ENCODE measurements at regions not wholly inside any gene's neighbourhood (a gene's known extent, or its start where the extent isn't known, plus 50 kb on each side); places are given as distances from the start of the nearest gene placed in this dataset.
"Not testable (repeated sequence)": the region's sequence is repeated elsewhere in the genome, so short reads cannot be mapped to it uniquely, and the experiment has no call there.

DNA sequence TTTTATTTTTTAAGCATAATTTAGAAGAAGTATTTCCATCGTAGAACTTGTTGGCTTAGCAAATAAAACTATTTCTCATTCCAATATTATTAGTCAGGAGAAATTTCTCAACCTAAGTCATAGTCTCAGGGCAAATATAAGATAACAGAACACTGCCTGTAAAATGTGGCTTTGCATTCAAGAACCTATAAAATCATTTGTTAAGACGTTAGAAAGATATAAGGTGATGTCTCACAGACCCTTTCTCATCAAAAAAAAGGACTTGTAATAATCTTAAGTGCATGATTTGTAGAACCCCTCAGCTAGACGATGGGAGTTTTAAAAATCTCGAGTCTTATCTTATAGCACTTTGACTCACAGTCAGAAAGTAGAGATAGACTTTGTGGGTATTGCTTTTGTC lies 314.7 kb upstream of the CFAP20DC start:
- H3K4me1 Mint-ChIP-seq (ENCODE audit: low read depth in 2 of 2), result peaks cover 5 to 6% of the 10 kb centered on the region in 2 donors

DNA sequence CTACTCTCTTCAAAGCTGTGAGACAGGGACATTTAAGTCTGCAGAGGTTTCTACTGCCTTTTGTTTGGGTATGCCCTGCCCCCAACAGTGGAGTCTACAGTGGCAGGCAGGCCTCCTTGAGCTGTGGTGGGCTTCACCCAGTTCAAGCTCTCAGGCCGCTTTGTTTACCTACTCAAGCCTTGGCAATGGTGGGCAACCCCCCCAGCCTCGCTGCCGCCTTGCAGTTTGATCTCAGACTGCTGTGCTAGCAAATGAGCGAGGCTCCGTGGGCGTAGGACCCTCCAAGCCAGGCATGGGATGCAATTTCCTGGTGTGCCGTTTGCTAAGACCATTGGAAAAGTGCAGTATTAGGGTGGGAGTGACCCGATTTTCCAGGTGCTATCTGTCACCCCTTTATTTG lies 310.5 kb upstream of the CFAP20DC start:
- H3K4me1 Mint-ChIP-seq (ENCODE audit: low read depth in 2 of 2); ATAC-seq (replicated peaks); H3K27ac Mint-ChIP-seq; DNase-seq; H3K4me3 Mint-ChIP-seq; H3K9me3 Mint-ChIP-seq; H3K27me3 Mint-ChIP-seq; H3K36me3 Mint-ChIP-seq (ENCODE audit: insufficient read depth): not testable (repeated sequence)

More for the DNA sequence above, 314.7 kb upstream of the CFAP20DC start:
- ATAC-seq (replicated peaks) (no peak), DNase-seq (no peak)
- H3K27me3 Mint-ChIP-seq, result peaks cover 6 to 8% of the 10 kb centered on the region in 2 donors
- no peaks in the 10 kb centered on the region for H3K36me3 Mint-ChIP-seq (ENCODE audit: insufficient read depth)
- no peak overlapping the region for H3K27ac Mint-ChIP-seq
- H3K9me3 Mint-ChIP-seq, result no peaks in the 10 kb centered on the region
- H3K4me3 Mint-ChIP-seq, result no peak overlapping the region

- Mint-ChIP-seq H3K27me3 (no peaks in the 10 kb centered on the region), H3K9me3 (no peaks in the 10 kb centered on the region), H3K36me3 (ENCODE audit: insufficient read depth) (no peaks in the 10 kb centered on the region), H3K27ac (no peak overlapping the region), H3K4me3 (no peak overlapping the region), H3K4me1 (ENCODE audit: low read depth in 2 of 2) (peaks cover 0 to 8% of the 10 kb centered on the region in 2 donors)
- ATAC-seq (replicated peaks) (no peak), DNase-seq (no peak)
Observed at GRCh38 chr3:59341459-59341858, 291.6 kb upstream of the CFAP20DC start.

- Mint-ChIP-seq H3K36me3 (ENCODE audit: insufficient read depth) (no peaks in the 10 kb centered on the region), H3K27me3 (no peaks in the 10 kb centered on the region), H3K4me1 (ENCODE audit: low read depth in 2 of 2) (peaks cover 0 to 8% of the 10 kb centered on the region in 2 donors), H3K9me3 (no peaks in the 10 kb centered on the region), H3K4me3 (no peak overlapping the region), H3K27ac (peak overlapping the region in 1 of 2 donors; percentile 31)
- no peak for DNase-seq
- ATAC-seq (replicated peaks), result no peak
Observed at GRCh38 chr3:59339818-59340217, 290.0 kb upstream of the CFAP20DC start.

GRCh38 chr3:59338934-59339333 lies 289.1 kb upstream of the CFAP20DC start:
- H3K4me1 Mint-ChIP-seq (ENCODE audit: low read depth in 2 of 2), result peaks cover 0 to 8% of the 10 kb centered on the region in 2 donors
- no peaks in the 10 kb centered on the region for H3K9me3 Mint-ChIP-seq
- H3K27me3 Mint-ChIP-seq, result no peaks in the 10 kb centered on the region
- H3K36me3 Mint-ChIP-seq (ENCODE audit: insufficient read depth), result no peaks in the 10 kb centered on the region
- no peak overlapping the region for H3K27ac Mint-ChIP-seq
- no peak for DNase-seq
- ATAC-seq (replicated peaks), result no peak
- H3K4me3 Mint-ChIP-seq, result no peak overlapping the region

- no peaks in the 10 kb centered on the region for H3K36me3 Mint-ChIP-seq (ENCODE audit: insufficient read depth)
- H3K4me3 Mint-ChIP-seq, result no peak overlapping the region
- DNase-seq (no peak), ATAC-seq (replicated peaks) (no peak)
- H3K27ac Mint-ChIP-seq, result no peak overlapping the region
- H3K9me3 Mint-ChIP-seq, result no peaks in the 10 kb centered on the region
- no peaks in the 10 kb centered on the region for H3K27me3 Mint-ChIP-seq
- peaks cover 0 to 4% of the 10 kb centered on the region in 2 donors for H3K4me1 Mint-ChIP-seq (ENCODE audit: low read depth in 2 of 2)
Observed at GRCh38 chr3:59335338-59335737, 285.5 kb upstream of the CFAP20DC start.

- ATAC-seq (replicated peaks) (no peak), DNase-seq (no peak)
- H3K4me3 Mint-ChIP-seq, result no peak overlapping the region
- no peaks in the 10 kb centered on the region for H3K4me1 Mint-ChIP-seq (ENCODE audit: low read depth in 2 of 2)
- H3K27me3 Mint-ChIP-seq, result no peaks in the 10 kb centered on the region
- no peaks in the 10 kb centered on the region for H3K36me3 Mint-ChIP-seq (ENCODE audit: insufficient read depth)
- no peak overlapping the region for H3K27ac Mint-ChIP-seq
- no peaks in the 10 kb centered on the region for H3K9me3 Mint-ChIP-seq
Observed at GRCh38 chr3:59334585-59334984, 284.8 kb upstream of the CFAP20DC start.

GRCh38 chr3:59327376-59327808 lies 277.6 kb upstream of the CFAP20DC start:
- no peaks in the 10 kb centered on the region for H3K36me3 Mint-ChIP-seq (ENCODE audit: insufficient read depth)
- H3K4me3 Mint-ChIP-seq, result no peak overlapping the region
- no peak for DNase-seq
- no peaks in the 10 kb centered on the region for H3K4me1 Mint-ChIP-seq (ENCODE audit: low read depth in 2 of 2)
- no peak overlapping the region for H3K27ac Mint-ChIP-seq
- H3K27me3 Mint-ChIP-seq, result no peaks in the 10 kb centered on the region
- H3K9me3 Mint-ChIP-seq, result peaks cover 0 to 3% of the 10 kb centered on the region in 2 donors
- no peak for ATAC-seq (replicated peaks)

DNA sequence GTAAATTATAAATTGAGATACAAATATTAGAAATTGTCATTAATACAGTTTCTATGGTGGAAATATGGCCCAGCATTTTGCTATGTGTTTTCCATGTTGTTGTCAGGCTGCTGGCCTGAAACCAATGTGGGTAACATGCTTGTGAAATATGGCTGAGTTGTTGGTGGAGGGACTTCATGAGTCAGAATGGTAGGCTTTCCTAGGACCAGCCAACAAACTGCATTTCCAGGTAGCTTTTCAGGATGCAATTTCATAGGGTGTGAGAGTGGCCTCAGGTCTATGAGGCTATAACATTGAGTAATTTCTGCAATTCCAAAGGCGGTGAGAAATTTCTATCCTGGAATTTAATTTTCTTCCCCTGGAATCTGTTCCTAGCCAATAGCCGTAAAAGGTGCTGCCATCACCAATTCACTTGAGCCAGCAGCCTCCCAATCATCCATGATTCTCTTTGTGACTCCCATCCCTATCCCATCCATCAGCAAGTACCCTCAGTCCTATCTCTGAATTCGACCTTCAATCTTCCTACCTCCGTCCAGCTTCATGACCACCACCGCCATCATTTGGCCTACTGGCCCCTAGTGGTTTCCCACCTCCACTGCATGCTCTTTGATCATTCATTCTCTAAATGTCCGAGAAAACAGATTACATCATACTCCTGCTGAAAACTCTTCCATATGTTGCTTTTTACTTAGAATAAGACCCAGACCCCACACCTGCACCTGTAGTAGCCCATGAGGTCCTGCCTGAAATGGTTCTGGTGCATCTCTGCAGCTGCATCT lies 276.6 kb upstream of the CFAP20DC start:
- H3K4me3 Mint-ChIP-seq, result no peak overlapping the region
- H3K27me3 Mint-ChIP-seq, result no peaks in the 10 kb centered on the region
- ATAC-seq (replicated peaks) (no peak), DNase-seq (no peak)
- no peaks in the 10 kb centered on the region for H3K36me3 Mint-ChIP-seq (ENCODE audit: insufficient read depth)
- H3K4me1 Mint-ChIP-seq (ENCODE audit: low read depth in 2 of 2), result no peaks in the 10 kb centered on the region
- H3K9me3 Mint-ChIP-seq, result peaks cover 0 to 5% of the 10 kb centered on the region in 2 donors
- no peak overlapping the region for H3K27ac Mint-ChIP-seq

DNA sequence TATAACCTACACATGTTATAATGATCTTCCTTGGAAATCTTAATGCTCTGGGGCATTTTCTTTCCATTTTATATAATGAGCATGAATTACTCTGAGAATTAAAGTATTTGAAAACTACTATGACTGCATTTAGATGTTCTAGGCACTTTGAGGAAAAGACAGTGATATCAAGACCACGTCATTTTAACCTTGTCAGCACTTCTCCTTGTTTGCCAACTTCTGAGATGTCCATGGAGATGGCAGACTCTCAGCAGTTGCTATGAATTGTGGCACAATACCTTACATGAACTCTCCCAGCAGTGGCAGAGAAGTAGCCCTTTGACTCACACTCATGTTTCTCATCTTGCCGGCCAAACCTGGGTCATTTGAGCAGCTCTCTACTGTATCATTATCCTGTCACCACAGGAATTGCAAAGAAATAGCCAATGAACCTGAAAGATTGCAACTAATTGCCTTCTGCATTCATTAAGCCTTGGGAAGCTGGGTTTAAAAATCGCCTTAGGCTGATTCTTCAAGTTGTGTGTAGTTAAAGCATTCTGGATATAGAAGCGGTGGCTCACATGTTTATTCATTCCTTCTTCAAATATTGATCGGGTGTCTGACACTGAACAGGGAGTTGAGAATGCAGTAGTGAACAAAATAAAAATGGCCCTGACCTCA lies 272.2 kb upstream of the CFAP20DC start:
- H3K27me3 Mint-ChIP-seq, result no peaks in the 10 kb centered on the region
- H3K27ac Mint-ChIP-seq, result no peak overlapping the region
- no peak overlapping the region for H3K4me3 Mint-ChIP-seq
- DNase-seq, result no peak
- no peak for ATAC-seq (replicated peaks)
- H3K36me3 Mint-ChIP-seq (ENCODE audit: insufficient read depth), result no peaks in the 10 kb centered on the region
- H3K4me1 Mint-ChIP-seq (ENCODE audit: low read depth in 2 of 2), result no peaks in the 10 kb centered on the region
- peaks cover 0 to 3% of the 10 kb centered on the region in 2 donors for H3K9me3 Mint-ChIP-seq

DNA sequence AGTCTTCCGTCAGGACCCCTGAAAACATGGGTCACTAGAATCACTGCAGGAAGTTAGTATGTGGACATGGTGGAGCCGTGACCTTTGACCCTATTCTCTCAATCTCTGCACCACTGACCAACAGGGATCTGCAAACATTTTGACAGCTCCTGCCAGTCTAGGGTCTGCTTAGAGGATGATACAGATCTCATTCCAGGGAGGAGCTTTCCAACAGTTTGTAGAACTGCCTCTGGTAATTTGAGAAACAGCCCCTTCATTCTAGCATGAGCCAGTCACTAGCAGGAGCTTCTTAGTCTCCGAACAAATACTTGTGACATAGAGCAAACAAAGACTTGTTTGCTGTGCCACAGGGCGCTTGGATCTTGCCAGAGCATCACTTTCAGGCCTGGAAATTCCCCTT lies 270.3 kb upstream of the CFAP20DC start:
- H3K4me3 Mint-ChIP-seq, result no peak overlapping the region
- H3K9me3 Mint-ChIP-seq, result peaks cover 0 to 2% of the 10 kb centered on the region in 2 donors
- no peaks in the 10 kb centered on the region for H3K36me3 Mint-ChIP-seq (ENCODE audit: insufficient read depth)
- ATAC-seq (replicated peaks) (no peak), DNase-seq (no peak)
- peaks cover 0 to 11% of the 10 kb centered on the region in 2 donors for H3K4me1 Mint-ChIP-seq (ENCODE audit: low read depth in 2 of 2)
- no peak overlapping the region for H3K27ac Mint-ChIP-seq
- no peaks in the 10 kb centered on the region for H3K27me3 Mint-ChIP-seq

GRCh38 chr3:59319442-59319841 lies 269.6 kb upstream of the CFAP20DC start:
- Mint-ChIP-seq H3K36me3 (ENCODE audit: insufficient read depth) (no peaks in the 10 kb centered on the region), H3K27me3 (no peaks in the 10 kb centered on the region), H3K27ac (no peak overlapping the region), H3K9me3 (peaks cover 0 to 2% of the 10 kb centered on the region in 2 donors), H3K4me1 (ENCODE audit: low read depth in 2 of 2) (peaks cover 0 to 11% of the 10 kb centered on the region in 2 donors), H3K4me3 (no peak overlapping the region)
- ATAC-seq (replicated peaks), result no peak
- no peak for DNase-seq

- Mint-ChIP-seq H3K27ac (no peak overlapping the region), H3K4me1 (ENCODE audit: low read depth in 2 of 2) (peaks cover 0 to 11% of the 10 kb centered on the region in 2 donors), H3K9me3 (peaks cover 0 to 2% of the 10 kb centered on the region in 2 donors), H3K36me3 (ENCODE audit: insufficient read depth) (no peaks in the 10 kb centered on the region), H3K4me3 (no peak overlapping the region), H3K27me3 (no peaks in the 10 kb centered on the region)
- DNase-seq (no peak), ATAC-seq (replicated peaks) (no peak)
Observed at GRCh38 chr3:59318881-59319280, 269.1 kb upstream of the CFAP20DC start.

DNA sequence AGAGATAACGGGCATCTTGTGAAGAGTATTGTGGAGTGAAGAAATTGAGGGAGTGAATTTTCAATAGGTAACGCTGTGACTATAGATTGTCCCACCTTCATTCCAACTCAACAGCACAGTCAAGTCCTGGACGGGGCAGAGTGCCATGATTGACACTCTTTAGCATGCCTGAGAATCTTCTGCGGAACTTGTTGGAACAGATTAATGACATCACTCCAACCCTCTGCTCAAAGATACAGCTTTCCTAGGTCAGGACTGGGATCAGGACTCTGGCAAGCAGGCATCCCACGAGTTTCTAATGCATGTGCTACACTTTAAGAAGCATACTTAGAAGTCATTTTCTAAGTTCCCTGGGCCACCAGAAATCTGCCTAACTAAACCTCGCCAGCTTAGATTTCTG lies 267.6 kb upstream of the CFAP20DC start:
- H3K9me3 Mint-ChIP-seq, result peaks cover 0 to 2% of the 10 kb centered on the region in 2 donors
- H3K27ac Mint-ChIP-seq, result no peak overlapping the region
- H3K4me3 Mint-ChIP-seq, result no peak overlapping the region
- H3K36me3 Mint-ChIP-seq (ENCODE audit: insufficient read depth), result no peaks in the 10 kb centered on the region
- ATAC-seq (replicated peaks) (no peak), DNase-seq (no peak)
- peaks cover 0 to 11% of the 10 kb centered on the region in 2 donors for H3K4me1 Mint-ChIP-seq (ENCODE audit: low read depth in 2 of 2)
- peaks cover under 1 to 7% of the 10 kb centered on the region in 2 donors for H3K27me3 Mint-ChIP-seq

All from effector memory CD8-positive, alpha-beta T cell (primary cell).